Activated naive CD4-positive, alpha-beta T cell treated with anti-CD3 and anti-CD28 coated beads for 36 hours (primary cell): ENCODE measurements at regions not wholly inside any gene's neighbourhood (a gene's known extent, or its start where the extent isn't known, plus 50 kb on each side); places are given as distances from the start of the nearest gene placed in this dataset.
A peak's percentile ranks its signal among the peaks of the same experiment; 100 is the strongest.
"Not testable (repeated sequence)": the region's sequence is repeated elsewhere in the genome, so short reads cannot be mapped to it uniquely, and the experiment has no call there.

Source experiments
- CTCF ChIA-PET: fragments of 350-600 bp; sonication (Branson Sonifier 250); formaldehyde crosslinking; loops from one replicate; lab custom pipeline; 2021; ENCODE audit warnings: antibody characterized with exemption; lab: Charles Lee
- DNase-seq: peaks from one replicate; pipeline ENCODE4 v3.0.0-alpha.2; 2020
- H3K27ac Mint-ChIP-seq: one replicate; pipeline ENCODE4 v1.8.0; 2021; ENCODE audit warnings: mild to moderate bottlenecking, mixed read lengths
- H3K27me3 Mint-ChIP-seq: one replicate; pipeline ENCODE4 v1.8.0; 2021; ENCODE audit warnings: low read depth, mixed read lengths
- H3K36me3 Mint-ChIP-seq: one replicate; pipeline ENCODE4 v1.8.0; 2021; ENCODE audit warnings: low read depth, mixed read lengths
- H3K4me1 Mint-ChIP-seq: one replicate; pipeline ENCODE4 v1.8.0; 2021; ENCODE audit warnings: low read depth, mixed read lengths
- H3K4me3 Mint-ChIP-seq: one replicate; pipeline ENCODE4 v1.8.0; 2021; ENCODE audit warnings: mild to moderate bottlenecking, moderate library complexity, mixed read lengths
- H3K9me3 Mint-ChIP-seq: one replicate; pipeline ENCODE4 v1.8.0; 2021; ENCODE audit warnings: mixed read lengths
- intact Hi-C: fragments of 100-400 bp; cut with micrococcal nuclease; formaldehyde crosslinking; loops from one replicate; pipeline ENCODE4 v1.15.1; 2023

DNA sequence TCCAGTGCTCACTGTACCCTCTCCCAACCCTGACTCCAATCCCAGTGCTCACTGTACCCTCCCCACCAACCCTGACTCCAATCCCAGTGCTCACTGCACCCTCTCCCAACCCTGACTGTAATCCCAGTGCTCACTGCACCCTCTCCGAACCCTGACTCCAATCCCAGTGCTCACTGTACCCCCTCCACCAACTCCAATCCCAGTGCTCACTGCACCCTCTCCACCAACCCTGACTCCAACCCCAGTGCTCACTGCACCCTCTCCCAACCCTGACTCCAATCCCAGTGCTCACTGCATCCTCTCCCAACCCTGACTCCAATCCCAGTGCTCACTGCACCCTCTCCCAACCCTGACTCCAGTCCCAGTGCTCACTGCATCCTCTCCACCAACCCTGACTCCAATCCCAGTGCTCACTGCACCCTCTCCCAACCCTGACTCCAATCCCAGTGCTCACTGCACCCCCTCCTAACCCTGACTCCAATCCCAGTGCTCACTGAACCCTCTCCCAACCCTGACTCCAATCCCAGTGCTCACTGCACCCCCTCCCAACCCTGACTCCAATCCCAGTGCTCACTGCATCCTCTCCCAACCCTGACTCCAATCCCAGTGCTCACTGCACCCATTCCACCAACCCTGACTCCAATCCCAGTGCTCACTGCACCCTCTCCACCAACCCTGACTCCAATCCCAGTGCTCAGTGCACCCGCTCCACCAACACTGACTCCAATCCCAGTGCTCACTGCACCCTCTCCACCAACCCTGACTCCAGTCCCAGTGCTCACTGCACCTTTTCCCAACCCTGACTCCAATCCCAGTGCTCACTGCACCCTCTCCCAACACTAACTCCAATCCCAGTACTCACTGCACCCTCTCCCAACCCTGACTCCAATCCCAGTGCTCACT is 136.3 kb upstream of the ZNF618 start:
- H3K4me1 Mint-ChIP-seq, H3K27ac Mint-ChIP-seq: not testable (repeated sequence)

DNA sequence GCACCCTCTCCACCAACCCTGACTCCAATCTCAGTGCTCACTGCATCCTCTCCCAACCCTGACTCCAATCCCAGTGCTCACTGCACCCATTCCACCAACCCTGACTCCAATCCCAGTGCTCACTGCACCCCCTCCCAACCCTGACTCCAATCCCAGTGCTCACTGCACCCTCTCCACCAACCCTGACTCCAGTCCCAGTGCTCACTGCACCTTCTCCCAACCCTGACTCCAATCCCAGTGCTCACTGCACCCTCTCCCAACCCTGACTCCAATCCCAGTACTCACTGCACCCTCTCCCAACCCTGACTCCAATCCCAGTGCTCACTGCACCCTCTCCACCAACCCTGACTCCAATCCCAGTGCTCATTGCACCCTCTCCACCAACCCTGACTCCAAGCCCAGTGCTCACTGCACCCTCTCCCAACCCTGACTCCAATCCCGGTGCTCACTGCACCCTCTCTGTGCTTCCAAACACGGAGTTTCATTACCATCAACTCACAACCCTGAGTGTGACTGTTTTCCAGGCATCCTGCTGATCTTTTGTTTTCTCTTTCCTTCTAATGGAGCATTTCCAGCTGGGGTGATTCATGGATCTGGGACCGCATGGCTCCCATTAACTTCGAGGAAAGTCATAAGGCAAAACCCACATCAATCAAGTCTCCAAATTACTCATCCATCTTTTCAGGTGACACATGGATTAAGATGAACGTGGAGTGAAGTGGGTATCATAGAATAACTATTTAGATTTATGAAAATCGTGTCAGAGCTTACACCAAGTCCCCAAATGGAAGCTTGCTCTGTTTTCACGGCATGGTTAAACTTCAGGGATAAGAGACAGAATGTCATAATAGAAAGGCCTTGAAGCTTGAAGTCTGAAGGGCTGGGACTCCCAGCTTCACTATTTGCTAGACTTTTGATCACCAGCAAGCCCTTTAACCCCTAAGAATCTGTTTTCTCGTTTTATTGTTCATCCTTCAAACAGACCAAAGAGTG is 135.3 kb upstream of the ZNF618 start:
- H3K4me1 Mint-ChIP-seq, CTCF ChIA-PET, H3K4me3 Mint-ChIP-seq, intact Hi-C loops, H3K9me3 Mint-ChIP-seq, H3K27ac Mint-ChIP-seq, H3K36me3 Mint-ChIP-seq: not testable (repeated sequence)
- peaks cover 13% of the 10 kb centered on the region for H3K27me3 Mint-ChIP-seq
- peak; percentile 16 for DNase-seq

More for the DNA sequence above, 136.3 kb upstream of the ZNF618 start:
- H3K36me3 Mint-ChIP-seq, H3K9me3 Mint-ChIP-seq, DNase-seq, H3K4me3 Mint-ChIP-seq, intact Hi-C loops, CTCF ChIA-PET: not testable (repeated sequence)
- peaks cover 13% of the 10 kb centered on the region for H3K27me3 Mint-ChIP-seq

DNA sequence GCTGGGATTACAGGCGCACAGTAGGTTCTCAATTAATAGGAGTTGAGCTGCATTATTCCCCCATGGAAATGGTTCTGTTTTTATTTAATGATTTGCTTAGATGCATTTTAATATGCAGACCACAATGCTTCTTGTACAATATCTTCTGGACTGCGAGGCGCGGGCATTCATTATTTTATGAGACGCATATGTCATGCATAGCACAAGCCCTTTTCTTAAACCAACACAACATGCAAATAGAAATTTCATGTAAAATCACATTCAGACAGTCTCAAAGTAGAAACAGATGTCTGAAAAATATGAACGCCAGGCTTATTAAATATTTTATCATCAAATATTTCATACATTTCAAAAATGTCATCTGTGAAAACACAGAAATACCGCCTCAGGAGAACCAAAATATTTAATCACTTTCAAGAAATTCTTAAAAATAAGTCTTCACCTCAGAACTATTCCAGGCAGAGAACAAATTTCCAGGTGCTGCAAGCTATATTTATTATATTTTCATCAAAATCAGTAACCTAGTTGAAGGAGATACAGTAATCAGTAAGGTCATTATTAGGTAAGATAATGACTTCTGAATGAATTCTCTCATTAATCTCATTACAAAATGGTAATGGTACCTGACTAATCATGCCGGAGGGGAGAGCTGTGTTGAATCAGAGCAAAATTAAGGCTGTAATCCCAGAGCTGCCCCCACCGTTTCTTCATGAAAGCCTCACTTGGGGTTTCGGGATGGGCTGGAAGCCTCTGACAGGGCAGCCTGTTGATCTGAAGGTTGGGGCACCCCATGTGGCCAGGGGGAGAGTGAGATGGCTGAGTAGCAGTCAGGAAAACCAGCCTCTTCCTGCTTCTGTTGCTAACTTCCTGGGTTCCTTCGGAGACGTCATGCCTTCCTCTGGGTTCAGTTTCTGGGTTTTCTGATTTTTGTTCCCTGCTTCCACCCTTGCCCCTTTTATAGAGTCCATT is 133.9 kb upstream of the ZNF618 start:
- Mint-ChIP-seq H3K27me3 (peaks cover 13% of the 10 kb centered on the region), H3K4me3 (no peak overlapping the region), H3K9me3 (no peaks in the 10 kb centered on the region), H3K4me1 (no peaks in the 10 kb centered on the region), H3K27ac (no peak overlapping the region), H3K36me3 (no peaks in the 10 kb centered on the region)
- intact Hi-C loops = no loop called here
- DNase-seq = no peak
- CTCF ChIA-PET = interaction anchor here (0.9 kb wide), 1 partner anchor 9 kb away, joined by 3 read pairs; no protein-coding TSS in a partner anchor

DNA sequence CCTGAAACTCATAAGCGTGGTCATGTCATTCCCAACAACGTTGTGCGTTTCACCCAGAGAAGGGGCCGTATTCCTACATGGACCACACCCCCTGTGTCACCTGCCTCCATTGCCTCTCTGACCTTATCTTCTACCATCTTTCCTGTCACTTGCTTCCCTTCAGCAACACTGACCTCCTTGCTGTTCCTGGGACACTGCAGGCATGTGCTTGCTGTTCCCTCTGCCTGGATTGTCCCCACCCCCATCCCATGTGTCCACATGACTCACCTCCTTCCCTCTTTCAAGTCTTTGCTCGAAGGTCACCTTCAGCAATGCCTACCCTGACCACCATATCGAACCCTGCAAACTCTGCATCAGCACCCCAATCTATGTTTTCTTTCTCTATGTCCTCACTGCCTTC is 133.2 kb upstream of the ZNF618 start:
- H3K36me3 Mint-ChIP-seq = no peaks in the 10 kb centered on the region

DNA sequence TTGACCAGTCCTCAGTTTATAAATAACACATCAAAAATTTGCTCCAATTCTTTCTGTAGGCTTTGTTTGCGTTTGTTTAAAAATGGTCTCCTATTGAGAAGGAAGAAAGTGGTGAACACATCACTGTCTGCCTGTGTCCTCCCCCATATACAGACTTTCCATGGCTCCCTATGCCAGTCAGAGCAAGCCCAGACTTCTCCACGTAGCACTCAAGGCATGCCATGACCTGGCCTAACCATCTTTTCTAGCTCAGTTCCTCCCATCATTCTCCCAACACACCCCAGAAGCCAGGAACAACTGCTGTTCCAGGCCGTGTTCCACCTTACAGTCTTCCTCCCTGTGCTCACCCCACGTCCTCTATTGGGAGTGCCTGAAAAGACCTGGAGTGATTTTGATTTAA is 129.6 kb upstream of the ZNF618 start:
- no peak for DNase-seq
- CTCF ChIA-PET = interaction anchor here (0.6 kb wide), 1 partner anchor 43 kb away, joined by 4 read pairs; no protein-coding TSS in a partner anchor
- H3K27me3 Mint-ChIP-seq = peaks cover 7% of the 10 kb centered on the region
- H3K4me1 Mint-ChIP-seq = no peaks in the 10 kb centered on the region
- intact Hi-C loops = no loop called here
- H3K27ac Mint-ChIP-seq = no peak overlapping the region
- H3K36me3 Mint-ChIP-seq = no peaks in the 10 kb centered on the region
- H3K9me3 Mint-ChIP-seq = peaks cover 9% of the 10 kb centered on the region
- H3K4me3 Mint-ChIP-seq = no peak overlapping the region

More for the DNA sequence above, 133.2 kb upstream of the ZNF618 start:
- no peak for DNase-seq
- H3K27ac Mint-ChIP-seq = no peak overlapping the region
- CTCF ChIA-PET = no interaction called here
- peaks cover 13% of the 10 kb centered on the region for H3K27me3 Mint-ChIP-seq
- intact Hi-C loops = no loop called here
- peaks cover 4% of the 10 kb centered on the region for H3K9me3 Mint-ChIP-seq
- no peak overlapping the region for H3K4me3 Mint-ChIP-seq
- no peaks in the 10 kb centered on the region for H3K4me1 Mint-ChIP-seq

DNA sequence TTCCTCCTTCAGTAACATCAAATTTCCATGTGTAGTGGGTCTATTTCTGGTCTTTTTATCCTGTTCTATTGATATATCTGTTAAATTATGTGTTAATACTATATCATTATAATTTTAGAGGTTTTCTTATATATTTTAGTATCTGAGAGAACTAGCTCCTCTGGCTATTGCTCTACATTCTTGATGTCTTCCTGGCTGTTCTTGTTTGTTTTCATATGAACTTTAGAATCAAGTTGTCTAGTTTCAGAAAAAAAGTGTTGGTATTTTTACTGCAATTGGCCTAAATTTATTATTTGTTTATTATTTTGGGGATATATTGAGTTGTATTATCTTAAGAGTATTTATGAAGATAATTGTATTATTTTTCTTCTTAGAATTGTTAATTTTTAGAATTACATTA is 128.0 kb upstream of the ZNF618 start:
- intact Hi-C loops = no loop called here
- Mint-ChIP-seq H3K27me3 (peaks cover 10% of the 10 kb centered on the region), H3K4me1 (no peaks in the 10 kb centered on the region), H3K27ac (no peak overlapping the region), H3K9me3 (peaks cover 9% of the 10 kb centered on the region), H3K36me3 (no peaks in the 10 kb centered on the region), H3K4me3 (no peak overlapping the region)
- DNase-seq = no peak
- CTCF ChIA-PET = no interaction called here

DNA sequence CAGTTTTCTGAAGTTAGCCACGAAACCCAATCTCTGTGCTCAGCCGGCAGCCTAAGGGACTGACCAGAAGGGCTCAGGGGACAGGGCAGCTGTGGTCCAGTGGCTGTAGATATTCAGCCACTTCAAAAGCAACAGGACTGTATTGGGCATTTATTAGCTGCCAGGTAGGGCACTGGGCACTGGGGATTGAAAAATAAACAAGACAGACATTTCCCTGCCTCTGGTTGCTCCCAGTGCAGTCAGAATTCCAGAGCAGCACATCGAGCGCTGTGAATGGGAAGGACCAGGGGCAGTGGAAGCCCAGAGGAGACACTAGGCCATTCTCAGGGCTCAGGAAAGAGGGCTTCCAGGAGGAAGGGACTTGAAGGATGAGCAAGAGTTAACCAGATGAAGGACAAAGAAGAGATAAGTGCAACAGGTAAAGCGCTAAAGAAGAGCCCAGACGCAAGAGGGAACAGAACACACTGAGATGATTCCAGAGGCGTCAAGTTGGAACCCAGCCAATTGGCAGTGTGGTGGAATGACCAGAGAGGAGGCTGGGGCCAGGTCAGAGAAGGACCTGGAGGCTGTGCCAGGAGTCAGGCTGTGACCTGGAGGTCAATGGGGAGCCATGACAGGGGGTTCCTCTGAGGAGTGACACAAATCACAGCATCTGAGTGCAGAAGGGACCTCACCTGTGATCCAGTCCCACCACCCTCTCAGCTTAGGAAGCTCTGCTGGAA is 122.5 kb upstream of the ZNF618 start:
- peaks cover 5% of the 10 kb centered on the region for H3K9me3 Mint-ChIP-seq
- no peak overlapping the region for H3K4me3 Mint-ChIP-seq
- CTCF ChIA-PET = no interaction called here
- intact Hi-C loops = no loop called here
- no peaks in the 10 kb centered on the region for H3K36me3 Mint-ChIP-seq
- peaks cover 25% of the 10 kb centered on the region for H3K27me3 Mint-ChIP-seq
- H3K27ac Mint-ChIP-seq = no peak overlapping the region
- no peak for DNase-seq
- no peaks in the 10 kb centered on the region for H3K4me1 Mint-ChIP-seq

DNA sequence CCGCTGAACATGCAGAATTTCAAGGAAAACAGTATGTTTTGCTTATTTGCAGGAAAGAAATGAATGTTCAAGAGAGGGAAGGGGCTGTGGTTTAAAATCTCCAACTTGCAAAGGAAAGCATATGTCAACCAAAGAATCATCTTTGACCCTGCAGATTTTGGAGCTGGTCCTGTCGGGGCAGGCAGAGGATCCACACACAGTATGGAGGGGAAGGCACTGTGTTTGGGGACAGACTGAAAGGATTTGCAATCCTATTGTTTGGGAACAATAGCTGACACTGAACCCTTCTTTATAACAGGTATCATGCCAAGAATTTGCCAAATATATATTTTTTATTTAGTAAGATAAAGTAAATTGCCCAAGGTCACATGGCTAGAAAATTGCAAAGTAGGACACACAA is 121.4 kb upstream of the ZNF618 start:
- no peaks in the 10 kb centered on the region for H3K4me1 Mint-ChIP-seq
- no peaks in the 10 kb centered on the region for H3K9me3 Mint-ChIP-seq
- no peak overlapping the region for H3K4me3 Mint-ChIP-seq
- no peak for DNase-seq
- no peaks in the 10 kb centered on the region for H3K36me3 Mint-ChIP-seq
- peaks cover 34% of the 10 kb centered on the region for H3K27me3 Mint-ChIP-seq
- CTCF ChIA-PET = no interaction called here
- no peak overlapping the region for H3K27ac Mint-ChIP-seq
- intact Hi-C loops = no loop called here

DNA sequence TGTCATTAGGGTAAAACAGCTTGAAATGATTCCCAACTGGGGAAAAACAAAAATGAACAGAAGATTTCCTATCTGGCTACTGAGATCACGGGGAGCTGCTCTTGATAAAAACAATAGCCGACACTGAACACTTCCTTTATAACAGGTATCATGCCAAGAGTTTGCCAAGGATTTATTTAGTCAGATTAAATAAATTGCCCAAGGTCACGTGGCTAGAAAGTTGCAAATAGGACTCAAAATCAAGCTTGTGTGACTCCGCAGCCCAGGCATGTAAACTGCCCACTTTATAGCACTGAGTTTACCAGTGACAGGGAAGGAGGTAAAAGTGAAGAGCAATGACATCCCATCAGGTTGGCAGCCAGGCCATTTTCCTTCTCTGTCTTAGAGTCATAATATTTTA is 120.7 kb upstream of the ZNF618 start:
- H3K4me1 Mint-ChIP-seq = no peaks in the 10 kb centered on the region
- no peaks in the 10 kb centered on the region for H3K9me3 Mint-ChIP-seq
- peaks cover 34% of the 10 kb centered on the region for H3K27me3 Mint-ChIP-seq
- no peak overlapping the region for H3K4me3 Mint-ChIP-seq
- no peak overlapping the region for H3K27ac Mint-ChIP-seq
- H3K36me3 Mint-ChIP-seq = no peaks in the 10 kb centered on the region
- no peak for DNase-seq
- intact Hi-C loops = no loop called here
- CTCF ChIA-PET = no interaction called here

DNA sequence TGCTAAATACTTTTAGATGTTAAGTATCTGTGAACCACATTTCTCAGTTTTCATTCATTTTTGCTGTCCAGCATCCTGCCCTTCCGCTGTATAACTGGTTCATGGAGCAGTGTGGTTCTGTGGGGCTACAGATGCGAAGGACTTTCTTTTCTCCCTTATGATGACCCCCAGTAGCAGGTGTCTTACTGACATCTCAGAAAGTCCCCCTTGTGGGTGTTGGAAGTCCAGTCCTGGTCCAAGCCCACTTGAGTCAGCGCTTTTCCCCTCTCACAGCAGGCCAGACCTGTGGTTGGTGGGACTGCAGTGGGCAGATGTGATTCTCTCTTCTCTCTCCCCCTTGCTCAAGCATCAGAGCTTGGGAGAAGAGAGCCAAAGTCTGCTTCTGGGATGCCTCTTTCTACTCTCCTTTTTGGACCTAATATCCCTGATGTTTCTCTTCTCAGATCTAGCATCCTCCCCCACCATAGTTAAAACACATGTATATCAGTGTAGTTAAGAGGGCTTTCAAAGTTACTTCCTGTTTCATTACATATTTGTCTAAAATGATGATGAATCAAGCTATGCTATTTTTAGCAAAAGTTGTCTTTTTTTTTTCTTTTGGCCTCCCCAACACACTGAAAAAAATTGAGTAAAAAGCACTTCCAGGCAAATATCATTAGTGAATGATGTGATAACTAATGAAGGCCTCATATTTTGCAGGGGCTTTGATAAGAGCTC is 119.5 kb upstream of the ZNF618 start:
- no peaks in the 10 kb centered on the region for H3K36me3 Mint-ChIP-seq
- H3K27ac Mint-ChIP-seq = no peak overlapping the region
- no peak overlapping the region for H3K4me3 Mint-ChIP-seq
- intact Hi-C loops = no loop called here
- no peak for DNase-seq
- CTCF ChIA-PET = interaction anchor here (0.6 to 1.0 kb wide), 3 partner anchors 14 to 964 kb away, joined by 3 to 4 read pairs (median 3); no protein-coding TSS in a partner anchor
- H3K4me1 Mint-ChIP-seq = no peaks in the 10 kb centered on the region
- no peaks in the 10 kb centered on the region for H3K9me3 Mint-ChIP-seq
- peaks cover 34% of the 10 kb centered on the region for H3K27me3 Mint-ChIP-seq

DNA sequence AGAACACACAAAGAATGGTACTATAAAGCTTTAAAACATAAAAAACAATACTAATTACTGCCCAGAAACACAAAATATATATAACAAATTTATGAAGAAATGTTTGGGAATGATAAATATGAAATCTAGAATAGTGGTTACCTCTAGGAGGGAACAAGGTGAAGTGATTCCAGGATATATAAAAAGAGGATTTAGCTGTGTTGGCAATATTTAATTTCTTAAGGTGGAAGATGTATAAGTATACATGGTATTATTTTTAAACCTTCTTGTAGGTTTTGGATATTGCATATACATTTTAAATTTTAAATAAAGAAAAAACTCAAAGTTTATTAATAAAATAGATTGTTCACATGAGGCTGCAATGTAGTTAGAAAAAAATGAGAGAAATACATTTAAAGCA is 112.7 kb upstream of the ZNF618 start:
- CTCF ChIA-PET = no interaction called here
- DNase-seq = no peak
- Mint-ChIP-seq H3K9me3 (peaks cover 3% of the 10 kb centered on the region), H3K36me3 (no peaks in the 10 kb centered on the region), H3K4me3 (no peak overlapping the region), H3K4me1 (no peaks in the 10 kb centered on the region), H3K27me3 (peaks cover 26% of the 10 kb centered on the region), H3K27ac (no peak overlapping the region)
- intact Hi-C loops = no loop called here
